MCF 10A (cell line): ENCODE measurements at regions not wholly inside any gene's neighbourhood (a gene's known extent, or its start where the extent isn't known, plus 50 kb on each side); places are given as distances from the start of the nearest gene placed in this dataset.

Experiments used
- BruUV-seq: library from RNA; stranded (reverse); fragments of 400-500 nt; replicated peaks from 2 replicates; lab custom pipeline; 2021; lab: Mats Ljungman, UMichigan
- CTCF ChIA-PET: fragments of 300-600 bp; sonication (Branson Sonifier 250); formaldehyde crosslinking; extraction: SDS; loops from one replicate; lab custom pipeline; 2021; ENCODE audit warnings: antibody characterized with exemption, inconsistent platforms; lab: Yijun Ruan, JAX
- POLR2A ChIA-PET: fragments of 300-600, 350-650 bp; sonication (Branson Sonifier 250); formaldehyde crosslinking; extraction: SDS; loops from one replicate; lab custom pipeline; 2020; ENCODE audit warnings: antibody characterized with exemption, inconsistent platforms; lab: Yijun Ruan, JAX
- DNase-seq: peaks from one replicate; pipeline ENCODE4 v3.0.0-alpha.2; 2018; ENCODE audit not compliant: unreplicated experiment
- H3K27ac Mint-ChIP-seq: one replicate; pipeline ENCODE4 v1.8.0; 2022; ENCODE audit warnings: mild to moderate bottlenecking, low read depth, mixed read lengths; ENCODE audit not compliant: unreplicated experiment
- H3K27me3 Mint-ChIP-seq: one replicate; pipeline ENCODE4 v1.8.0; 2022; ENCODE audit warnings: mixed read lengths; ENCODE audit not compliant: insufficient read depth, unreplicated experiment
- H3K36me3 Mint-ChIP-seq: one replicate; pipeline ENCODE4 v1.8.0; 2022; ENCODE audit warnings: mild to moderate bottlenecking, moderate library complexity, mixed read lengths; ENCODE audit not compliant: insufficient read depth, unreplicated experiment
- H3K4me1 Mint-ChIP-seq: one replicate; pipeline ENCODE4 v1.8.0; 2022; ENCODE audit warnings: mixed read lengths; ENCODE audit not compliant: insufficient read depth, unreplicated experiment
- H3K4me3 Mint-ChIP-seq: one replicate; pipeline ENCODE4 v1.8.0; 2022; ENCODE audit warnings: mild to moderate bottlenecking, moderate library complexity, mixed read lengths; ENCODE audit not compliant: unreplicated experiment
- H3K9me3 Mint-ChIP-seq: one replicate; pipeline ENCODE4 v1.8.0; 2022; ENCODE audit warnings: mixed read lengths; ENCODE audit not compliant: unreplicated experiment
- CTCF ChIP-seq: fragments of 200-600 bp; IDR thresholded peaks from one replicate; pipeline ENCODE4 v1.8.0; 2022; ENCODE audit warnings: antibody characterized with exemption, mild to moderate bottlenecking; ENCODE audit not compliant: unreplicated experiment
- intact Hi-C: fragments of 100-400 bp; cut with micrococcal nuclease; formaldehyde crosslinking; loops from 2 replicates; pipeline ENCODE4 v1.14.1; 2022

- TF ChIP-seq CTCF, result no peak
- intact Hi-C loops, result no loop called here
- DNase-seq, result no peak
- H3K27me3 Mint-ChIP-seq, result no peaks in the 10 kb centered on the region
- H3K9me3 Mint-ChIP-seq, result peaks cover 14% of the 10 kb centered on the region
- no peak overlapping the region for H3K4me3 Mint-ChIP-seq
- no TSS peak for BruUV-seq
- peaks cover 6% of the 10 kb centered on the region for H3K36me3 Mint-ChIP-seq
- POLR2A ChIA-PET, result no interaction called here
- H3K27ac Mint-ChIP-seq, result no peak overlapping the region
- CTCF ChIA-PET, result interaction anchor here (0.5 kb wide), 1 partner anchor 11 kb away, joined by 4 read pairs; no protein-coding TSS in a partner anchor
- H3K4me1 Mint-ChIP-seq, result no peaks in the 10 kb centered on the region
These were observed 98.3 kb upstream of the ANKRD50 start for GRCh38 chr4:124810827-124811226.

GRCh38 chr4:124807421-124807820 is 94.9 kb upstream of the ANKRD50 start:
- intact Hi-C loops, result no loop called here
- no peak for DNase-seq
- peaks cover 6% of the 10 kb centered on the region for H3K36me3 Mint-ChIP-seq
- no peak overlapping the region for H3K27ac Mint-ChIP-seq
- no peaks in the 10 kb centered on the region for H3K4me1 Mint-ChIP-seq
- BruUV-seq, result no TSS peak
- no peaks in the 10 kb centered on the region for H3K27me3 Mint-ChIP-seq
- no peak for TF ChIP-seq CTCF
- no peak overlapping the region for H3K4me3 Mint-ChIP-seq
- H3K9me3 Mint-ChIP-seq, result peaks cover 14% of the 10 kb centered on the region
- ChIA-PET CTCF (interaction anchor here (0.8 kb wide), 1 partner anchor 123 kb away, joined by 3 read pairs; no protein-coding TSS in a partner anchor), POLR2A (interaction anchor here (0.9 kb wide), 1 partner anchor 53 kb away, joined by 3 read pairs; no protein-coding TSS in a partner anchor)

- POLR2A ChIA-PET, result no interaction called here
- no peaks in the 10 kb centered on the region for H3K4me1 Mint-ChIP-seq
- TF ChIP-seq CTCF, result no peak
- intact Hi-C loops, result no loop called here
- no peak overlapping the region for H3K27ac Mint-ChIP-seq
- CTCF ChIA-PET, result interaction anchor here (0.5 to 1.3 kb wide), 2 partner anchors 14 to 60 kb away, joined by 3 to 5 read pairs; no protein-coding TSS in a partner anchor
- no peaks in the 10 kb centered on the region for H3K27me3 Mint-ChIP-seq
- no peak overlapping the region for H3K4me3 Mint-ChIP-seq
- H3K9me3 Mint-ChIP-seq, result peaks cover 4% of the 10 kb centered on the region
- no peak for DNase-seq
- no TSS peak for BruUV-seq
- peaks cover 3% of the 10 kb centered on the region for H3K36me3 Mint-ChIP-seq
These were observed 93.9 kb upstream of the ANKRD50 start for GRCh38 chr4:124806403-124806802.

- no peaks in the 10 kb centered on the region for H3K4me1 Mint-ChIP-seq
- H3K9me3 Mint-ChIP-seq, result peaks cover 6% of the 10 kb centered on the region
- H3K36me3 Mint-ChIP-seq, result no peaks in the 10 kb centered on the region
- H3K27ac Mint-ChIP-seq, result no peak overlapping the region
- ChIA-PET CTCF (interaction anchor here (1.0 to 1.6 kb wide), 2 partner anchors 18 to 19 kb away, joined by 3 to 5 read pairs; no protein-coding TSS in a partner anchor), POLR2A (interaction anchor here (1.3 kb wide), 1 partner anchor 16 kb away, joined by 3 read pairs; no protein-coding TSS in a partner anchor)
- no TSS peak for BruUV-seq
- TF ChIP-seq CTCF, result no peak
- DNase-seq, result no peak
- H3K4me3 Mint-ChIP-seq, result no peak overlapping the region
- no peaks in the 10 kb centered on the region for H3K27me3 Mint-ChIP-seq
- intact Hi-C loops, result no loop called here
These were observed 92.1 kb upstream of the ANKRD50 start for GRCh38 chr4:124804584-124804983.
